Left kidney (tissue), 1 donor: ENCODE measurements at regions not wholly inside any gene's neighbourhood (a gene's known extent, or its start where the extent isn't known, plus 50 kb on each side); places are given as distances from the start of the nearest gene placed in this dataset.

ENCODE experiments used
- DNase-seq: peaks from one replicate; pipeline ENCODE4 v3.0.0-alpha.2; 2013

- DNase-seq = no peak
Measured at GRCh38 chr6:45830441-45831139, 185.1 kb downstream of the CLIC5 start.

DNA sequence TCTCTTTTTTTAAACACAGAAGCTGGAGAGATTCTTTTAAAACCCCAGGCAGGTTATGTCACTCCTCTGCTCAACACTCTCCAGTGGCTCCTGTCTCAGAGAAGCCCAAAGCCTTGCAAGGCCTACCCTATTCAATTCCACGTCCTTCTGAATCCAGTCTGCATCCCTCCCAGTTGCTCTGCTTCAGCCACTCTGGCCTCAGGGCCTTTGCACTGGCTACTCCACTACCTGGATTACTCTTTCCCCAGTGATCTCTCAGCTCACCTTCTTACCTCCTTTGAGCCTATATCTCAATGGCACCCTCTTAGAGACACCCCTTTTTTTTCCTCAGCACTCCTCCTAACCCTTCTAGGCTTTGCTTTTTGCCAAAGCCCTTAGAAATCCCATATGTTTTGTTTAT, 185.8 kb downstream of the CLIC5 start:
- no peak for DNase-seq

GRCh38 chr6:45827952-45828530, 187.6 kb downstream of the CLIC5 start:
- no peak for DNase-seq

GRCh38 chr6:45822873-45823272, 192.8 kb downstream of the CLIC5 start:
- DNase-seq = no peak

- DNase-seq = no peak
Measured at GRCh38 chr6:45822246-45822812, 193.3 kb downstream of the CLIC5 start.

DNA sequence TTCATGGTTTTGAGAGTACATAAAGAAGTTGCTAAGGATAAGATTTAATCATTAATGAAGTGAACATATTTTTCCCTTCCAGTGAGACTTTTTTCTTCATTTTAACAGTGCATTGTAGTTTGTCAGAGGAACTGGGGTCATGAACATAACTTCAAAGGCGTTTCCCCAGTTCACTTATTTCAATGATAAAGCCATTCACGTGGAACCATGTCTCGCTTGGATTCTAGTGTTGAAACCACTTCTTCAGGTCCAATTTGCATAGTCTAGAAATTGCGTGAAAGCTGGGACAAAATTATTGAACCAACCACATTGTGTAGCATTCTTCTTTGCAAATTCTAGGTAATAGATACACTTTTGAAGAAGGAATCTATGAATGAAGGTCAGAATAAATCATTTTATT, 197.0 kb downstream of the CLIC5 start:
- DNase-seq = no peak

GRCh38 chr6:45816674-45817297, 198.9 kb downstream of the CLIC5 start:
- DNase-seq = no peak

DNA sequence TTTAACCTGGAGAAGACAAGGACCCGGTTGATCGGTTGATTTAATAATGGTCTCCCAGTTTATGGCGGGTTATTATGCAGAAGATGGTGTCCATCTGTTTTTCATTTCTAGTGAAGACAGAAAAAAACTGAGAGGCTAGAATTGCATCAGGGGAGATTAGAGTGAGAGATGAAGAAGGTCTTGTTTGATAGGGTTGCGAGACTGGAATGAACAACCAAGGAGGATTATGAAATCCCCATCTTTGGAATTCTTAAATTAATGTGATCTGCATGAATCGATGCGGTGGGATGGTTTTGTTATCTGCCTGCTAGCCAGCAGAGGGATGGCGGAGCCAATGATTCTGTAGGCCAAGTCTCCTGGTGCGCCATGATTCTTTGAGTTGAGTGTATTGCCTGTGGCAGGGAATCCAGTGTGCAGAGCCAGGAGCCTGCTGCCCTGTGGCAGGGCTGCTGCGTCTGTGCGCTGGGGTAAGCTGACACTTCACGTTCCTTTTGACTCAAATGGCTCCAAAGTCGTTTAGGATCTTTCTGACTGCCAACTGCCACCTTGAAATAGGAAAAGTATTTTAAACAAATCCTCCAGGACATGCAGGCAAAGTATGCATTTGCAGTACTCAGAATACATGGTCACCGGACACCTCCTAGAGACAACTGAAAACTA, 200.1 kb downstream of the CLIC5 start:
- no peak for DNase-seq

DNA sequence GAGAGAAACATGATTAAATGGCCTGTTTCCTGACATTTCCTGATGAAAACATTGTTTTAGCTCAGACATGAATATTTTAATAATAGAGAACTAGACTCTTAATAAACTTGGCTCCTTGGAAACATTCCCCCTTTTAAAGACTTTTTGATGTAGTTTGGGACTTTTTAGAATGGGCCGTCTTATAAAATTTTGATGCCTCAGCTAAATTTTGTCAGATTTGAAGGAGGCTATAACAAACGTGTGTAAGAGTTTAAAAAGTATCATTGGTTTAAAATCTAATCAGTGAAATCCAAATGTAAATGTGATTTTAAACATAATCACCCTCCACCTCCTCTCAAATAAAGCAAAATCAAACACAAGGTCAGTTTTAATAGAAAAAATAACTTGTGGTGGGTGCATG, 200.9 kb downstream of the CLIC5 start:
- DNase-seq = no peak

- no peak for DNase-seq
Measured at GRCh38 chr6:45813943-45814342, 201.7 kb downstream of the CLIC5 start.

DNA sequence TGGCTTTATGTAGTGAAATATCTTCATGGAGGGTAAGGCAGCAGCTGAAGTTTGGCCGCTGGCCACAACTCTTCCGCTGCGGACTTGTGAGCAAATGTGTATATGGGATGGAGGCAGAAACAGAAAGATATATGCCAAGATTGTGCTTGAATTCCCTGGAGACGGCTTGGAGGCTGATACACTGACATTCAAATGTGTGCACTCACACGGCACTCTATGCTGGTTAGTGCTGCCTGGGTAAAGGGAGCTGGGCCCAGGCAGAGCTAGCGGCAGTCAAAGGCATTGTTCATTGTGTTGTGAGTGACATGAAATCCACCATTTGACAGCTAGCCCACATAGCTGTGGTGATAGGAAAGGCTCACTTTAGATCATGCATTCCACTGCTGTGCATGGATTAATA, 202.7 kb downstream of the CLIC5 start:
- DNase-seq = no peak

DNA sequence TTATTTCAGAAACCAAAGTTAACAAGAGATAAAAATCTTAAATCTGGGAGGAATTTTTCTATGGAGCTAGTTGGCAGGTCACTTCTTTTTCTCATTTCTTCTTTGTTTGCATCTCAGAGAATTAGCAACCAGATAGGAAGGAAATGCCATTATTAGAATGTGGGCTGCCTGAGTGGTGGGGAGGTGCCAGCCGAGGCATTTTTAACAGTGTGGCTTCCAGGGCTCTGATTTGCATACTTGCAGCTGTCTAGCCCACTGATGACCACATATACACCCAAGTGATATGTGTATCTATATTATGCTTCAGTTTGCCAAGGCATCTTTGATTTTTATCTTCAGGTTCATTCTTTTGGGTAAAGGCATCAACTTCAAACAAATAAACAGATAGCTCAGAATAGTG, 206.7 kb downstream of the CLIC5 start:
- no peak for DNase-seq

- no peak for DNase-seq
Measured at GRCh38 chr6:45808042-45808645, 207.5 kb downstream of the CLIC5 start.

DNA sequence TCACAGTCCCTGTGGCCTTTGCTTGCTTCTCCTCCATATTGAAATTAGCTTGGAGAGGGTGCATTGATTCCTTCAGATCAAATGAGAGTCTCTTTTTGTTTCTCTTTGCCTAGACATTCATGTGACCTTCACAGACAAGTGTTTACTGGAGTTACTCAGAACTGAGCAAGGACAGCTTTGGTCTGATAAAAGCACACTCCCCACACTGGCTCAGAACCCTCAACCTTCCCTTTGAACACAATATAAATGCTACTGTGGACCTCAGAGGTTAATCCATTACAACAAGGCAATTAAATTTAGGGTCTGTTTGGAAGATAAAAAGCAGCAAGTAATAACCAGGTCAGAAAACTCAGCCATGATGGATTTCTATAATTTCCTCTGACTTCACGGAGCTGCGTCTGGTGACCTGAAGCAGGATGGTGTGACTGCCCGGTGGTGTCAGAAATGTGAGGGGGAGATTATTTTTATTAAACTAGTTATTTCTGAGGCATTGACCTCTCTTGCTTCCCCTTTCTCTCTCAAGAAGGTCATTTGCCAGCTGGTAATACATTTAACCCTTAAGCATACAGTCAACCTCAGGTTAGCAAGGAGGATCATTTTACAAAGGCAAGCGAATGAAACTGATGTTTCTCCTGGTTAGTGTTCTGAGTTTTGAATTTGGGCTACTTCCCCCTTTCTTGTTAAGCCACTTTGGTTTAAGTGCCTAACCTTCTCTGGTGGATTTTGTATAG, 208.2 kb downstream of the CLIC5 start:
- DNase-seq = no peak

DNA sequence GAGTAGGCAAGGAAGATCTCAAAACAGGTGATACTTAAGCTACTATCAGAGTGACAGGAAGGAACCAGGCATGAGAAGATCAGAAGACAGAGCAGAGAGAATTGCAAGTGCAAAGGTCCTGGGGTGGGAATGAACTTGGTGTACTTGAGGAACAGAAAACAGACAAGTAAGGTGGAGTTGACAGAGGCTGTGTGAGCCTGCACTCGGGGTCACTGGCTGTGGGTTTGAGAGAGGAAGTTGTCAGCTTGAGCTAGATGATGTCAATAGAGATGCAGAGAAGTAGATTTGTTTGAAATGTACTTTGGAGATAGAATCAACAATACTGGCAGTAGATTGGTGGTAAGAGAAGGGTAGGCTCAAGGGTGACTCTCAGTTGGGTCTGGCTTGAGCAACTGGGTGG, 209.5 kb downstream of the CLIC5 start:
- DNase-seq = no peak

DNA sequence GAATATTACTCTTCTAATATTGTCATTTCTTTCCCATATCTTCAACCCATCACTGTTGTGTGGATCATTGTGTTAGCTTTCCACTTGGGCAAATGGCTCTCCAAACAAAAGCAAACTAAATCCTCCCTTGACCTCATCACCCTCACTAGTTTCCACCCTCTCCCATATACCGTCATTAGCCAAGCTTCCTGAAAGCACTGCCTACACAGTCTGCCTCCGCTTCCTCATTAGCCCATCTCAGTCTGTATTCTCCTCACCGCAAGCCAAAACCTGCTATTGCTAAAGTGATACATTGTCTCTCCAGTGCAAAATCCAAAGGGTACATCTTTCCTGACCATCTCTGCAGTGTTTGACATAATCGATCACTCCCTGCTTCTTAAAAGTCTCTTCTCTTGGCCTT, 212.6 kb downstream of the CLIC5 start:
- no peak for DNase-seq

DNA sequence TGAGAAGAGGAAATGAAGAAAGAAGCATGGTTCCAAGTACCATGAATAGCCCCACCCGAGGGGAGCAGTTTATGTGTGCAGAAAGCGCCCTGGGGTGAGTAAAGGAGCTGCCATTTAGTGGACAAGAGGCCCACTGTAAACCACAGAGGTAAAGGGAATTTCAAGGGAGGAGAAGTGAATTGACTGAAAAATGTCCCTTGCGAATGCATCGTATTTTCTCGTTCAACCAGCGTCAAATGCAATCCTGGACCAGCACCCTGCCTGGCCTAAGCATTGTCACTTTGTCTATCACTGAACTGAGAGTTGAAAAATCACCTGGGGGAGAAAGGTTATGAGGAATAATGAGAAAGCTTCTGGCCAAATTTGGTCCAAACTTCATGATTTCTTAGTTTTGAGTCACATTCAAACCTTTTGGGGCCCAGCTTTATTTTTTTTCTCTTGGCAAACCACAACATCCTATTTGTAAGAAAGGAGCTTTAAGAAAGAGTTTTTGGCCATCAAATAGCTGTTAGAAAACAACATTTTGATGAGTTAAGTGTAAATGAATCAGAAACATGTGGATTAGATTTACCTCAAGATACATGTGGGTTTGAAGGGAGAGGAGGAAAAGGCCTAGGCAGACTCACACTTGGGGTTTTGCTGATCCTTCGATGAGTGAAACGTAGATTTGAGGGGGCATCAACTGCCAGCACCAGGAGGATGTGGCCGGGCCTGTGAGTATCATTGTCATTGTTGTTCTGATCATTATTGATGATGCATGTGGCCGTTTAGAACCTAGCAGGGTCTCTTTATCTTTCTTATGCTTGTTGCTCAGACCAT, 214.0 kb downstream of the CLIC5 start:
- no peak for DNase-seq

DNA sequence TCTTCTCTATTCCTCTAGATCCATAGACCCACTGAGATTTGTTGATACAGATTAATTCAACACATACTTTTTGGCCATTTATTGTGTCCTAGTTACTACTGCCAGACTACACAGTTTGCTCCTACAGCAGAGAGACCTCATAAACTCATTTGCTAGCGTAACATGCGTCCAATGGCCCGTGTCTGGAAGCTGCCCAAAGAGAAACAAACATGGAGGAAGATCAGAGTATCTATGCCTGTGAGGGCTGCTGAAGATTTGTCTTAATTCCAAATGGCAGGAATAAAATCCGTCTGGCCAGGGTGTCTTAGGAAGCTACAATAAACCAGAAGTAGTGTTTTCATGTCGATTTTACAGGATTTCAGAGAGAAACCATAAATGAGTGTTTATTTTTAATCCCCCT, 214.7 kb downstream of the CLIC5 start:
- no peak for DNase-seq

- DNase-seq = no peak
Measured at GRCh38 chr6:45795678-45796077, 220.0 kb downstream of the CLIC5 start.

DNA sequence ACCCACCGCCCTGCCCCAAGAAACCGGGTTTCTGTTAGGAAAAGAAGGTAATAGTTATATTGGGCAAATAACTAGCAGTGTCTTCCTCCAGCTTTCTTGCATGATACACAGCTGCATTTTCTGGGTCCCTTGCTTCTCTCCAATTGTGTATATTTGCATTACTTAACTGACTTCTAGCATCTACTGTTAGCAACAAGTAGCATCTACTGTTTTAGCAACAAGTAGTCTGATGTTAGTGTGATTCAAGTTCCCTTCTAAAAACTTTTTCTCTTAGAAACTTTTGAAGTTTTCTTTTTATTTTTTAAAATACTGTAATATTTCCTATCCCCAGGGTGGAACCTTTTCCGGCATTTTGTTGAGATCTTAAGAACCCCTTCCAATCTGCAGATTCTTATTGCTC, 221.2 kb downstream of the CLIC5 start:
- no peak for DNase-seq
